ENCODE measurements at regions not wholly inside any gene's neighbourhood (a gene's known extent, or its start where the extent isn't known, plus 50 kb on each side); places are given as distances from the start of the nearest gene placed in this dataset.

- dilution Hi-C loops (cut with HindIII; ENCODE audit: low sequenced_read_pairs, unreplicated experiment): no loop called here
- no peak overlapping the region for H4K5ac ChIP-seq (ENCODE audit: low read depth, low read length)
- no peak for ATAC-seq (ENCODE audit: low read depth)
Measured at GRCh38 chr7:20513897-20514296, 101.6 kb upstream of the ABCB5 start.

More at GRCh38 chr7:20513897-20514296, 101.6 kb upstream of the ABCB5 start:
- Histone ChIP-seq H2AFZ (replicated peaks; ENCODE audit: low read length, poor library complexity) (no peak overlapping the region), H3K4me1 (ENCODE audit: control insufficient read depth, insufficient read depth, low read length) (no peaks in the 10 kb centered on the region), H2AK9ac (replicated peaks; ENCODE audit: low read depth, low read length, poor library complexity) (no peak overlapping the region), H3K56ac (ENCODE audit: extremely low read depth, insufficient read depth, low read length) (no peak overlapping the region), H3K4ac (ENCODE audit: low read depth, low read length) (no peak overlapping the region), H3K14ac (replicated peaks; ENCODE audit: low read depth, low read length) (no peak overlapping the region), H2AK5ac (ENCODE audit: low read depth, low read length) (no peak overlapping the region), H3K9me1 (ENCODE audit: insufficient read depth, low read length) (no peaks in the 10 kb centered on the region), H3K27ac (ENCODE audit: insufficient read depth, low read length) (no peak overlapping the region), H3K9me3 (ENCODE audit: control insufficient read depth, insufficient read depth, low read length) (no peaks in the 10 kb centered on the region; the same call in 1 of the 2 replicates), H2BK15ac (ENCODE audit: low read depth, low read length) (no peak overlapping the region), H2BK5ac (ENCODE audit: low read depth, low read length, poor library complexity, severe bottlenecking) (no peak overlapping the region), H4K20me1 (ENCODE audit: insufficient read depth, low read length) (no peaks in the 10 kb centered on the region), H2BK20ac (ENCODE audit: low read depth, low read length) (no peak overlapping the region), H4K91ac (ENCODE audit: insufficient read depth, low read depth, low read length) (no peak overlapping the region), H3K4me2 (ENCODE audit: low read depth, low read length) (no peak overlapping the region), H3K4me3 (ENCODE audit: insufficient read depth, low read depth, low read length) (no peak overlapping the region), H3K36me3 (ENCODE audit: control insufficient read depth, insufficient read depth, low read length) (no peaks in the 10 kb centered on the region), H3K27me3 (ENCODE audit: control insufficient read depth, insufficient read depth, low read length) (no peaks in the 10 kb centered on the region), H3K23ac (ENCODE audit: low read depth, low read length) (no peak overlapping the region), H4K8ac (ENCODE audit: low read depth in 2 of 2, low read length in 2 of 2) (no peak overlapping the region), H3K9ac (ENCODE audit: low read depth, low read length) (no peak overlapping the region), H2BK120ac (ENCODE audit: low read depth, low read length) (no peak overlapping the region), H3K18ac (ENCODE audit: low read depth, low read length) (no peak overlapping the region), H3K79me1 (ENCODE audit: low read depth in 1 of 2, low read length in 2 of 2) (no peaks in the 10 kb centered on the region)
- intact Hi-C loops (cut with micrococcal nuclease): no loop called here
- no TSS peak for BruUV-seq (replicated peaks)
- ChIA-PET CTCF (interaction anchor here (0.6 to 0.8 kb wide), 2 partner anchors 13 to 34 kb away, joined by 3 to 4 read pairs; no protein-coding TSS in a partner anchor), POLR2A (ENCODE audit: unreplicated experiment) (no interaction called here)
- DNase-seq: no peak
- in situ Hi-C loops (cut with MboI; ENCODE audit: low sequenced_read_pairs): no loop called here
- TF ChIP-seq CHD1 (IDR thresholded peaks at IDR 0.05; ENCODE audit: low read depth, low read length) (no peak), ELK1 (IDR thresholded peaks at IDR 0.05; ENCODE audit: borderline replicate concordance, low read depth, low read length) (no peak), USF2 (IDR thresholded peaks at IDR 0.05; ENCODE audit: low read depth, low read length) (no peak), NFE2L2 (IDR thresholded peaks at IDR 0.05; ENCODE audit: low read depth, low read length) (no peak), MAZ (IDR thresholded peaks at IDR 0.05; ENCODE audit: borderline replicate concordance, low read depth, low read length) (no peak), RAD21 (IDR thresholded peaks at IDR 0.05; ENCODE audit: low read length) (no peak), RFX5 (IDR thresholded peaks at IDR 0.05; ENCODE audit: low read depth, low read length) (no peak)
